ENCODE measurements at regions not wholly inside any gene's neighbourhood (a gene's known extent, or its start where the extent isn't known, plus 50 kb on each side); places are given as distances from the start of the nearest gene placed in this dataset.

DNA sequence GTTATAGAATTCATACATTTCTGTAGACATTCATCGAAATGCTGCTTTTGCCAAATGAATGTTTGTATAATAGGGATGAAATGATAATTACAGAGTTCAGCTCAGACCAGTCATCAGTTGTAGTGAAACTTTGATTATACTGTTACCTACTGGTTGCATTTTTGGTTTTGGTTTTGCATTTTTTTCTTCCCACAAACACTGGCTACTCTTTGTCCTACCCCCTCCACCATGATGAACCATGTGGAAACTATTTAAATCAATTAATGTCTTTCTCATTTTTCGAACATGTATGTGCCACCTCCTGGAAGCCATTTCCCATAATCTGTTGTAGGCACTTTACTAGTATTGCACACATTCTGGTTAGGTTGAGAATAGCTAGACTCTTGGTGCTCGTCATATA is 75.3 kb upstream of the MTNR1B start:
- TF ChIP-seq CEBPB (IDR thresholded peaks at IDR 0.05) = no peak
- TF ChIP-seq TEAD4 (IDR thresholded peaks at IDR 0.05) = no peak
- TF ChIP-seq NFIC (IDR thresholded peaks at IDR 0.05) = no peak
- TF ChIP-seq ZBTB7A (IDR thresholded peaks at IDR 0.05; ENCODE audit: low read depth) = no peak
- TF ChIP-seq TAF1 (IDR thresholded peaks at IDR 0.05; ENCODE audit: low read depth) = no peak
- TF ChIP-seq RAD21 (IDR thresholded peaks at IDR 0.05; ENCODE audit: low read depth) = no peak
- TF ChIP-seq, protein P1, sequence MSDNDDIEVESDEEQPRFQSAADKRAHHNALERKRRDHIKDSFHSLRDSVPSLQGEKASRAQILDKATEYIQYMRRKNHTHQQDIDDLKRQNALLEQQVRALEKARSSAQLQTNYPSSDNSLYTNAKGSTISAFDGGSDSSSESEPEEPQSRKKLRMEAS (IDR thresholded peaks at IDR 0.05) = no peak
- TF ChIP-seq, protein P2, sequence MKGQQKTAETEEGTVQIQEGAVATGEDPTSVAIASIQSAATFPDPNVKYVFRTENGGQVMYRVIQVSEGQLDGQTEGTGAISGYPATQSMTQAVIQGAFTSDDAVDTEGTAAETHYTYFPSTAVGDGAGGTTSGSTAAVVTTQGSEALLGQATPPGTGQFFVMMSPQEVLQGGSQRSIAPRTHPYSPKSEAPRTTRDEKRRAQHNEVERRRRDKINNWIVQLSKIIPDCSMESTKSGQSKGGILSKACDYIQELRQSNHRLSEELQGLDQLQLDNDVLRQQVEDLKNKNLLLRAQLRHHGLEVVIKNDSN (IDR thresholded peaks at IDR 0.05) = no peak
- TF ChIP-seq EGR1 (IDR thresholded peaks at IDR 0.05) = no peak
- no peak for TF ChIP-seq REST (IDR thresholded peaks at IDR 0.05; ENCODE audit: low read depth)
- no peak for TF ChIP-seq TCF12 (IDR thresholded peaks at IDR 0.05; ENCODE audit: low read depth)
- TF ChIP-seq YY1 (IDR thresholded peaks at IDR 0.05; ENCODE audit: low read depth) = no peak
- TF ChIP-seq FOXM1 (IDR thresholded peaks at IDR 0.05; ENCODE audit: borderline replicate concordance, low read depth) = no peak
- TF ChIP-seq CREB1 (IDR thresholded peaks at IDR 0.05; ENCODE audit: low read depth) = no peak
- TF ChIP-seq EP300 (IDR thresholded peaks at IDR 0.05; ENCODE audit: borderline replicate concordance) = no peak

GRCh38 chr11:92897487-92897886 is 72.0 kb upstream of the MTNR1B start:
- no peak for TF ChIP-seq YY1 (IDR thresholded peaks at IDR 0.05; ENCODE audit: low read depth)
- TF ChIP-seq FOXM1 (IDR thresholded peaks at IDR 0.05; ENCODE audit: borderline replicate concordance, low read depth) = no peak
- TF ChIP-seq TAF1 (IDR thresholded peaks at IDR 0.05; ENCODE audit: low read depth) = no peak
- no peak for TF ChIP-seq EP300 (IDR thresholded peaks at IDR 0.05; ENCODE audit: borderline replicate concordance)
- TF ChIP-seq TCF12 (IDR thresholded peaks at IDR 0.05; ENCODE audit: low read depth) = no peak
- TF ChIP-seq, protein P1 (IDR thresholded peaks at IDR 0.05) = no peak
- no peak for TF ChIP-seq RAD21 (IDR thresholded peaks at IDR 0.05; ENCODE audit: low read depth)
- no peak for TF ChIP-seq EGR1 (IDR thresholded peaks at IDR 0.05)
- TF ChIP-seq CEBPB (IDR thresholded peaks at IDR 0.05) = no peak
- TF ChIP-seq TEAD4 (IDR thresholded peaks at IDR 0.05) = no peak
- TF ChIP-seq, protein P2 (IDR thresholded peaks at IDR 0.05) = no peak
- TF ChIP-seq CREB1 (IDR thresholded peaks at IDR 0.05; ENCODE audit: low read depth) = no peak
- no peak for TF ChIP-seq NFIC (IDR thresholded peaks at IDR 0.05)
- no peak for TF ChIP-seq REST (IDR thresholded peaks at IDR 0.05; ENCODE audit: low read depth)
- no peak for TF ChIP-seq ZBTB7A (IDR thresholded peaks at IDR 0.05; ENCODE audit: low read depth)

DNA sequence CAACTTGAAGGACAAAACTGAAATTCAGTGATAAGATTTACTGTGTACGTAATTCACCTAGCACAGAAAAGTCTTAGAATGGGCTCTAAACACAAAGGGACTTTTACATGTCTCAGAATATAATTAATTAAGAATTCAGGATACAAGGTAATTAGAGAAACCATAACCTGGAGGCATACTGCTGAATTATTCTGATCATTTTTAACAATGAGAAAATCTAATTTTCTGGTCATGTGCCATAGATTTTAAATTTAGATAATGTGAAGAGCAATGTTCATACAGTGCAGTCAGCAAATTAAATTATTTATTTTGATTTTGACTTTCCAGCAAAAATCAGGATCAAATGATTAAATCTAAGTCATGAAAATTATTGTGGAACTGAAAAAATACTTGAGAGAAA is 67.0 kb upstream of the MTNR1B start:
- TF ChIP-seq, protein P2 (IDR thresholded peaks at IDR 0.05) = no peak
- TF ChIP-seq EP300 (IDR thresholded peaks at IDR 0.05; ENCODE audit: borderline replicate concordance) = no peak
- no peak for TF ChIP-seq ZBTB7A (IDR thresholded peaks at IDR 0.05; ENCODE audit: low read depth)
- TF ChIP-seq, protein P1 (IDR thresholded peaks at IDR 0.05) = no peak
- no peak for TF ChIP-seq EGR1 (IDR thresholded peaks at IDR 0.05)
- no peak for TF ChIP-seq YY1 (IDR thresholded peaks at IDR 0.05; ENCODE audit: low read depth)
- TF ChIP-seq NFIC (IDR thresholded peaks at IDR 0.05) = no peak
- no peak for TF ChIP-seq TCF12 (IDR thresholded peaks at IDR 0.05; ENCODE audit: low read depth)
- TF ChIP-seq FOXM1 (IDR thresholded peaks at IDR 0.05; ENCODE audit: borderline replicate concordance, low read depth) = no peak
- TF ChIP-seq RAD21 (IDR thresholded peaks at IDR 0.05; ENCODE audit: low read depth) = no peak
- no peak for TF ChIP-seq TEAD4 (IDR thresholded peaks at IDR 0.05)
- no peak for TF ChIP-seq CREB1 (IDR thresholded peaks at IDR 0.05; ENCODE audit: low read depth)
- TF ChIP-seq REST (IDR thresholded peaks at IDR 0.05; ENCODE audit: low read depth) = no peak
- TF ChIP-seq CEBPB (IDR thresholded peaks at IDR 0.05) = no peak
- TF ChIP-seq TAF1 (IDR thresholded peaks at IDR 0.05; ENCODE audit: low read depth) = no peak
